Loucy (cell line): ENCODE measurements at regions not wholly inside any gene's neighbourhood (a gene's known extent, or its start where the extent isn't known, plus 50 kb on each side); places are given as distances from the start of the nearest gene placed in this dataset.

Experiments used
- EZH2phosphoT487 ChIP-seq: fragments of 200-600 bp; IDR thresholded peaks from 2 replicates; pipeline ENCODE4 v1.6.1; 2018; ENCODE audit warnings: antibody characterized with exemption, mild to moderate bottlenecking, moderate library complexity, borderline replicate concordance
- TF ChIP-seq, protein P1 (sequence below): fragments of 200-600 bp; sonication (generic); conservative IDR thresholded peaks from 2 replicates; pipeline ENCODE4 v1.5.1; 2014; ENCODE audit warnings: mild to moderate bottlenecking, antibody characterized with exemption, low read length

DNA sequence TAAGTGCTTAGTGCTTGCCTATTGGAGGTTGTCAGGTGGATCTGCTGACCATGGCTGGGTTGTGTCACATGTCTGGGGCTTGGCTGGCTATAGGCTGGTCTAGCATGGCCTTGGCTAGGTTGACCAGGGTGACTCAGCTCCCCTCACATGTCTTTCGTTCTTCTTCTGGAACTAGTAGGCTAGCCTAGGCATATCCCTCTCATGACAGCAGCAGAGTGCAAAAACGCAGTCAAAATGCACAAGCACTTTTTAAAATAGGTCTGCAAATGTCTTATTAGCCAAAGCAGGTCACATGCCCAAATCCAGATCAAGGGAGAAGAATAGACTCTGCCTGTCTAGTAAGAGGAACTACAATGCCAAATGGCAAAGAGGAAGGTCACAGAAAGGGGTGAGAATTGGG lies 179.7 kb upstream of the ACVR2A start:
- TF ChIP-seq, protein P1, sequence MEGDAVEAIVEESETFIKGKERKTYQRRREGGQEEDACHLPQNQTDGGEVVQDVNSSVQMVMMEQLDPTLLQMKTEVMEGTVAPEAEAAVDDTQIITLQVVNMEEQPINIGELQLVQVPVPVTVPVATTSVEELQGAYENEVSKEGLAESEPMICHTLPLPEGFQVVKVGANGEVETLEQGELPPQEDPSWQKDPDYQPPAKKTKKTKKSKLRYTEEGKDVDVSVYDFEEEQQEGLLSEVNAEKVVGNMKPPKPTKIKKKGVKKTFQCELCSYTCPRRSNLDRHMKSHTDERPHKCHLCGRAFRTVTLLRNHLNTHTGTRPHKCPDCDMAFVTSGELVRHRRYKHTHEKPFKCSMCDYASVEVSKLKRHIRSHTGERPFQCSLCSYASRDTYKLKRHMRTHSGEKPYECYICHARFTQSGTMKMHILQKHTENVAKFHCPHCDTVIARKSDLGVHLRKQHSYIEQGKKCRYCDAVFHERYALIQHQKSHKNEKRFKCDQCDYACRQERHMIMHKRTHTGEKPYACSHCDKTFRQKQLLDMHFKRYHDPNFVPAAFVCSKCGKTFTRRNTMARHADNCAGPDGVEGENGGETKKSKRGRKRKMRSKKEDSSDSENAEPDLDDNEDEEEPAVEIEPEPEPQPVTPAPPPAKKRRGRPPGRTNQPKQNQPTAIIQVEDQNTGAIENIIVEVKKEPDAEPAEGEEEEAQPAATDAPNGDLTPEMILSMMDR, result no peak
- no peak for TF ChIP-seq EZH2phosphoT487
